ENCODE measurements at regions not wholly inside any gene's neighbourhood (a gene's known extent, or its start where the extent isn't known, plus 50 kb on each side); places are given as distances from the start of the nearest gene placed in this dataset.

- no peak for TF ChIP-seq CTCF (IDR thresholded peaks at IDR 0.05)
- no peak for TF ChIP-seq POLR2A (IDR thresholded peaks at IDR 0.05)
Observed at GRCh38 chr2:187037310-187037709, 188.3 kb upstream of the ZSWIM2 start.

Measured in body of pancreas (tissue), 4 donors.